ENCODE measurements at regions not wholly inside any gene's neighbourhood (a gene's known extent, or its start where the extent isn't known, plus 50 kb on each side); places are given as distances from the start of the nearest gene placed in this dataset.

DNA sequence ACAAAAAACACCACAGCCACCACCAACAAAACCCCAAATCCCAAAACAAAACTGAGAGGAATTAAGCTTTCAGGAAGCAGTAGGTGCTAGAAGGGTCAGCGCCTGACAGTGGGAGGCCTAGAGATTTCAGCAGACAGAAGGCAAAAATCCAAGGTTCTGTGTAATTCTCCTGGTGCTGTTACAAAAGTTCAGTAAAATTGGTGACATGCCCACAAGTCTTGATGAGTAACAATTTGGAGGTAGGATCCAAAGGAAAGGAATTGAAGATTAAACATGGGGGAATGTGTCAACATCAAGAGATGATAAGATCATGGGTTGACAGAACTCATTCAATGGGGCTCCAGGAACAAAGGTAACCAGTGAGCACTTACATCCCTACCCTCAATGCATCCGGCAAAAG lies 653.8 kb upstream of the CPEB2 start:
- no peak for TF ChIP-seq GATA2 (IDR thresholded peaks at IDR 0.05; ENCODE audit: low read depth, low read length)
- TF ChIP-seq GATA3 (IDR thresholded peaks at IDR 0.05; ENCODE audit: low read depth, low read length) = no peak

Measured in SH-SY5Y (cell line).